ENCODE measurements at regions not wholly inside any gene's neighbourhood (a gene's known extent, or its start where the extent isn't known, plus 50 kb on each side); places are given as distances from the start of the nearest gene placed in this dataset.

DNA sequence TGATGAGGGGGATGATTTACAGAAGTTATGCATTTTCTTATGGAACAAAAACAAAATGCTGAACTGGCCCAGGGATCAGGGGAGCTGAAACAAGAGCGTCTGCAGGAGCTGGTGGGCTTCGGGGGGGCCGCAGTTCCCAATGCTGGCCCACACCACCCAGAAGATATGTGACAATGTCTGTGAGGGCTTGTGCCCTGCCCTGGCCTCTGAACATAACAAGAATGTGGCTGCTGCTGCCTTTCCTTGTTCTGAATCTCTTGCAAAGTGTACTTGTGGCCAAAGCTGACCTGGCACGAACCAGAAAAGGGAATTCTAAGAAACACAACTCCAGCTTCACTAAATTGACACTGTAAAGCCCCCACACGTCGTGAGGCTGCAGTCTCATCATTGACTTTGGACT lies 66.7 kb downstream of the SEC61B start:
- TF ChIP-seq EZH2 (IDR thresholded peaks at IDR 0.05; ENCODE audit: borderline replicate concordance, low read depth, low read length, poor library complexity, severe bottlenecking) = no peak
- TF ChIP-seq, protein P1, sequence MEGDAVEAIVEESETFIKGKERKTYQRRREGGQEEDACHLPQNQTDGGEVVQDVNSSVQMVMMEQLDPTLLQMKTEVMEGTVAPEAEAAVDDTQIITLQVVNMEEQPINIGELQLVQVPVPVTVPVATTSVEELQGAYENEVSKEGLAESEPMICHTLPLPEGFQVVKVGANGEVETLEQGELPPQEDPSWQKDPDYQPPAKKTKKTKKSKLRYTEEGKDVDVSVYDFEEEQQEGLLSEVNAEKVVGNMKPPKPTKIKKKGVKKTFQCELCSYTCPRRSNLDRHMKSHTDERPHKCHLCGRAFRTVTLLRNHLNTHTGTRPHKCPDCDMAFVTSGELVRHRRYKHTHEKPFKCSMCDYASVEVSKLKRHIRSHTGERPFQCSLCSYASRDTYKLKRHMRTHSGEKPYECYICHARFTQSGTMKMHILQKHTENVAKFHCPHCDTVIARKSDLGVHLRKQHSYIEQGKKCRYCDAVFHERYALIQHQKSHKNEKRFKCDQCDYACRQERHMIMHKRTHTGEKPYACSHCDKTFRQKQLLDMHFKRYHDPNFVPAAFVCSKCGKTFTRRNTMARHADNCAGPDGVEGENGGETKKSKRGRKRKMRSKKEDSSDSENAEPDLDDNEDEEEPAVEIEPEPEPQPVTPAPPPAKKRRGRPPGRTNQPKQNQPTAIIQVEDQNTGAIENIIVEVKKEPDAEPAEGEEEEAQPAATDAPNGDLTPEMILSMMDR (conservative IDR thresholded peaks at IDR 0.05; ENCODE audit: low read depth, low read length) = no peak

All from A673 (cell line).